Islet precursor cell (in vitro differentiated cells): ENCODE measurements at regions not wholly inside any gene's neighbourhood (a gene's known extent, or its start where the extent isn't known, plus 50 kb on each side); places are given as distances from the start of the nearest gene placed in this dataset.
"Not testable (repeated sequence)": the region's sequence is repeated elsewhere in the genome, so short reads cannot be mapped to it uniquely, and the experiment has no call there.

Source experiments
- DNase-seq: peaks from one replicate; pipeline ENCODE4 v3.0.0-alpha.2; 2018

- DNase-seq: no peak
Observed at GRCh38 chr6:78243519-78243918, 590.7 kb downstream of the MEI4 start.

- DNase-seq: no peak
Observed at GRCh38 chr6:78251931-78252330, 599.1 kb downstream of the MEI4 start.

- no peak for DNase-seq
Observed at GRCh38 chr6:78253618-78254017, 600.8 kb downstream of the MEI4 start.

- no peak for DNase-seq
Observed at GRCh38 chr6:78259935-78260334, 607.1 kb downstream of the MEI4 start.

- not testable (repeated sequence) for DNase-seq
Observed at GRCh38 chr6:78260427-78260826, 606.9 kb upstream of the IRAK1BP1 start.

GRCh38 chr6:78268591-78269452 is 598.5 kb upstream of the IRAK1BP1 start:
- DNase-seq: no peak

GRCh38 chr6:78300885-78301284 is 566.5 kb upstream of the IRAK1BP1 start:
- no peak for DNase-seq

GRCh38 chr6:78302411-78302810 is 564.9 kb upstream of the IRAK1BP1 start:
- DNase-seq: no peak

GRCh38 chr6:78308025-78308424 is 559.3 kb upstream of the IRAK1BP1 start:
- DNase-seq: peak; percentile 52

- DNase-seq: no peak
Observed at GRCh38 chr6:78322068-78322845, 545.1 kb upstream of the IRAK1BP1 start.

GRCh38 chr6:78324213-78324612 is 543.1 kb upstream of the IRAK1BP1 start:
- no peak for DNase-seq

- DNase-seq: no peak
Observed at GRCh38 chr6:78340755-78341154, 526.6 kb upstream of the IRAK1BP1 start.

- DNase-seq: no peak
Observed at GRCh38 chr6:78345882-78346281, 521.5 kb upstream of the IRAK1BP1 start.

GRCh38 chr6:78347191-78347916 is 520.0 kb upstream of the IRAK1BP1 start:
- DNase-seq: no peak

- no peak for DNase-seq
Observed at GRCh38 chr6:78353040-78353439, 514.3 kb upstream of the IRAK1BP1 start.

- DNase-seq: no peak
Observed at GRCh38 chr6:78363688-78364087, 503.7 kb upstream of the IRAK1BP1 start.

GRCh38 chr6:78365473-78365872 is 501.9 kb upstream of the IRAK1BP1 start:
- DNase-seq: no peak

- DNase-seq: no peak
Observed at GRCh38 chr6:78377056-78377455, 490.3 kb upstream of the IRAK1BP1 start.

GRCh38 chr6:78379982-78380381 is 487.4 kb upstream of the IRAK1BP1 start:
- DNase-seq: no peak

- DNase-seq: no peak
Observed at GRCh38 chr6:78380541-78380940, 486.8 kb upstream of the IRAK1BP1 start.

GRCh38 chr6:78383968-78384367 is 483.4 kb upstream of the IRAK1BP1 start:
- DNase-seq: no peak

- not testable (repeated sequence) for DNase-seq
Observed at GRCh38 chr6:78386854-78387253, 480.5 kb upstream of the IRAK1BP1 start.

- no peak for DNase-seq
Observed at GRCh38 chr6:78390066-78390465, 477.3 kb upstream of the IRAK1BP1 start.
